Kidney epithelial cell (primary cell): ENCODE measurements at regions not wholly inside any gene's neighbourhood (a gene's known extent, or its start where the extent isn't known, plus 50 kb on each side); places are given as distances from the start of the nearest gene placed in this dataset.

ENCODE experiments used
- DNase-seq: peaks from one replicate; pipeline ENCODE4 v3.0.0-alpha.2; 2010; ENCODE audit warnings: low read depth
- H3K27me3 ChIP-seq: 2 replicates; pipeline ENCODE4 v1.6.0; 2011; ENCODE audit warnings: low read length; ENCODE audit not compliant: control insufficient read depth, insufficient read depth
- H3K36me3 ChIP-seq: 2 replicates; pipeline ENCODE4 v1.5.1; 2011; ENCODE audit warnings: low read length; ENCODE audit not compliant: control insufficient read depth, insufficient read depth
- H3K4me3 ChIP-seq: 2 replicates; pipeline ENCODE4 v1.5.1; 2011; ENCODE audit warnings: low read depth, mild to moderate bottlenecking, control low read depth, low read length
- TF ChIP-seq, protein P1 (sequence below): IDR thresholded peaks from 2 replicates; pipeline ENCODE4 v1.5.1; 2011; ENCODE audit warnings: mild to moderate bottlenecking, moderate library complexity, low read length, control low read depth, inconsistent platforms; ENCODE audit not compliant: insufficient read depth, poor library complexity, severe bottlenecking

DNA sequence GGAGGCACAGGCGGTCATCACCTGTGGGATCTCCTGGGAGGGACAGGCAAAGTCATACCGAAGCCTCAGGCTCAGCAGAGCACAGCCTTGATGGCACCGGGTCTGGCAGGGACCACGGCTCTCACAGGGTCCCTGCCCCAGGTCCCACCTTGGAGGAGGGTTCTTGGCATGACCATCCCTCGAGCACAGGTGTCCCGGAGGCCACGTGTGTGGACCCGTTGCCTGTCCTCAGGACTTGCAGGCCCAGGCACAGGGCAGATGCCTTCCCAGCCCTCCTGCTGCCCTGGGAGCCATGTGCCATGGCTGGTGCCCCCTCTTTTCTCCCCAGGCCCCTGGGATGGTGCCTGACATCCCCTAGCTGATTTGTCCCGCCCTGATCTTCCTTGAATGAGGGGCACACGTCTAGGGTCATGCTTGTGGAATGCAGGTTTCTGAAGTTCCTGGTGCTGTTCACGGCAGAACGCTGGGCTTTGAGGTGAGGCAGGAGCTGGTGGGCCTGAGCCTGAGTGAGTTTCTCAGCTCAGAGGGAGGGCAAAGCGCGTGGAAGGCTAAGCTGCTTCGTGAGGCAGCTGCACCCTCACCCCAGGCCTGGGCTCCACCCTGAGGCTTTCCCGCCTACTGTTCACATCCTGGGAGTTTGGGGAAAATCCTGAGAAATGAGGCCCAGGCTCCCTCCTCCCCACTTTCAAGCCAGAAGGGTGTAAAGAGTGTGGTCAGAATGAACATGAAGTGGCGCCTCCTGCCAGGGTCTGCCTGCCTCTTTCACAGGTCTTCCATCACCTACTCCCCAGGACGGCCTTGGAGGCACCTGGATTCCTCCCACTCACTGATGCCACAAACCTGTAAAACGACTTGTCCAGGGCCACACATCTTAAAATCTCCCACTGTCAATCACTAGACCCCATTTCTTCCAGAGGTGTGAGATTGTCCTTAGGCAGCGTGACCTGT lies 325.8 kb upstream of the B3GAT1 start:
- Histone ChIP-seq H3K27me3 (no peaks in the 10 kb centered on the region), H3K4me3 (no peak overlapping the region), H3K36me3 (no peaks in the 10 kb centered on the region)
- no peak for DNase-seq
- TF ChIP-seq, protein P1, sequence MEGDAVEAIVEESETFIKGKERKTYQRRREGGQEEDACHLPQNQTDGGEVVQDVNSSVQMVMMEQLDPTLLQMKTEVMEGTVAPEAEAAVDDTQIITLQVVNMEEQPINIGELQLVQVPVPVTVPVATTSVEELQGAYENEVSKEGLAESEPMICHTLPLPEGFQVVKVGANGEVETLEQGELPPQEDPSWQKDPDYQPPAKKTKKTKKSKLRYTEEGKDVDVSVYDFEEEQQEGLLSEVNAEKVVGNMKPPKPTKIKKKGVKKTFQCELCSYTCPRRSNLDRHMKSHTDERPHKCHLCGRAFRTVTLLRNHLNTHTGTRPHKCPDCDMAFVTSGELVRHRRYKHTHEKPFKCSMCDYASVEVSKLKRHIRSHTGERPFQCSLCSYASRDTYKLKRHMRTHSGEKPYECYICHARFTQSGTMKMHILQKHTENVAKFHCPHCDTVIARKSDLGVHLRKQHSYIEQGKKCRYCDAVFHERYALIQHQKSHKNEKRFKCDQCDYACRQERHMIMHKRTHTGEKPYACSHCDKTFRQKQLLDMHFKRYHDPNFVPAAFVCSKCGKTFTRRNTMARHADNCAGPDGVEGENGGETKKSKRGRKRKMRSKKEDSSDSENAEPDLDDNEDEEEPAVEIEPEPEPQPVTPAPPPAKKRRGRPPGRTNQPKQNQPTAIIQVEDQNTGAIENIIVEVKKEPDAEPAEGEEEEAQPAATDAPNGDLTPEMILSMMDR, result no peak

DNA sequence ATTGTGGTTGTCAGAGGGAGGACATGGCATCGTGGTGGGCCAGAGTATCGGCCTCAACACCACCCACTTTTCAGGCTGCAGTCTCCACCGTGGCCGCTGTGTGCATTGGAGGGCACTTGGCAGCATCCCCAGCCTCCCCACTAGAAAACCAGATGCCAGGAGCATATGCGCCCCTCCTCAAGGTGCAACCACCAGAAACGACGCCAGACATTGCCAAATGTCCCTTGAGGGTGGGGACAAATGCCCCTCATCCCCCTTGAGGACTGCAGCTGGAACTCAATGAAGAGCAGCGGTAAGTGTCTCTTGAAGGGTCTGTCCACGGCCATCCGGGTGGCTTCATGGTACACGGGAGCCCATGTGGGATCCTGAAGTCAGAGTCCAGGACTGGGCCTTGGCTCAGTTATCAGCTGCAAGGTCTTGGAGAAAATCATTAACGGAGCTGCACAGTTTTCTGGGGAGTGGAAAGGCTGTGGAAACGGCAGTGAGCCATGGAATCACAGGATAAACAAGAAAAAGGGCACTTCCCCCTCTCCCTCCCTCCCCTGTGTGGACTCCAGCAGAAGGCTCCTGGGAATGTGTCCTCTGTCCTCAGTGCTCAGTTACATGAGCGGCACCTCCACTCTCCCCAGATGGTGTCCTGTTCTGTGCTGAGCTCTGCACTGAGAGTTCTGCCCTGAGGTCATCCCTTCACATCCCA lies 324.4 kb upstream of the B3GAT1 start:
- Histone ChIP-seq H3K27me3 (no peaks in the 10 kb centered on the region), H3K36me3 (no peaks in the 10 kb centered on the region), H3K4me3 (no peak overlapping the region)
- TF ChIP-seq, protein P1, result no peak
- no peak for DNase-seq

DNA sequence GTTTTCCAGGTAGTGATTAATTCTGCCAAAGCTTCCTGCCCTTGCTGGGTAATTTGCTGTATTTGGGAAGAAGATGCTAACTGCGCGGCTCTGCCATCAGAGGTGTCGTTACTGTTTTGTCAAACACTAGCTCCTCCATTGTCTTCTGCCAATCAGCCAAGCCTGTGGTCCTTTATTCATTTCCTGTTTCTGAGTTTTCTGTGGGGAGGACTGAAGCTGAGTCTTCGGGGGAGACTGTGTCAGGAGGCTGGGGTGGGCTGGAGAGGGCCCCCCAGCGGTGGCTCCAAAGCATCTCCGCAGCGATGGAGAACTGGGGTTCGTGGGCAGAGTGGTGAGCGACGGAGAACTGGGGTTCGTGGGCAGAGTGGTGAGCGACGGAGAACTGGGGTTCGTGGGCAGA lies 322.9 kb upstream of the B3GAT1 start:
- no peak for DNase-seq
- no peaks in the 10 kb centered on the region for H3K27me3 ChIP-seq
- no peaks in the 10 kb centered on the region for H3K36me3 ChIP-seq
- TF ChIP-seq, protein P1, result no peak
- H3K4me3 ChIP-seq, result no peak overlapping the region

DNA sequence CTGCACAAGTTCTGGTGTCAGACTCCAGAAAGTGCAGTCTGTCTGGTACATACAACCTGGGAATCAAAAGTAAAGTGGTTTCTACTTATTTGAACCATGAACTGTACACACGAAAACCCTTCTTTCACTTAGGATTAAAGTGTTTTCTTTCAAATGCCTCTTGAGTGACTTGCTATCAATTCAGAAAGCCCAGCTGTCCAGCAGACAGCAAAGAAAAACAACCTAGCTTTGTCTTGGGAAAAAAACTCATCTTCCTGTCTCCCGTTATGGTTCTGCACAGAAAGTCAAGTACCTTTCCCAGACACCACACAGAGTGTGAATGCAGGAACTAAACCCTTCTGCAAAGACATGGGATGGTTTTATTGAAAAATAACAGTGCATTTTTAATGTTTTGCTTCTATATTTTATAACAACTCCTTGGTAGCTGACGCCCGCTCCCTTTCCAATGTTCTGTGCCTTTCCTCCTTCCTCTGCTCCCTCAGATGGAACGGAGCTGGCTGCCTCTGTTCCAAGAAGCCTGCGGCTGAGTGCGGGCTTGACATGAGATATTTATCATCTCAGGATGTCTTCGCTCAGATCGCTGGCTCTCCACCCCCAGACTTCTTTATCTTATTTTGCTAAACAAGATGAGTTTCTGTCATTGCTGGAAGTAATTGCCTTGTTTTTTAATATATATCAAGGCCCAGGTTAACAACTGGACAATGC lies 322.3 kb upstream of the B3GAT1 start:
- Histone ChIP-seq H3K27me3 (no peaks in the 10 kb centered on the region), H3K4me3 (no peak overlapping the region), H3K36me3 (no peaks in the 10 kb centered on the region)
- TF ChIP-seq, protein P1, result no peak
- no peak for DNase-seq

DNA sequence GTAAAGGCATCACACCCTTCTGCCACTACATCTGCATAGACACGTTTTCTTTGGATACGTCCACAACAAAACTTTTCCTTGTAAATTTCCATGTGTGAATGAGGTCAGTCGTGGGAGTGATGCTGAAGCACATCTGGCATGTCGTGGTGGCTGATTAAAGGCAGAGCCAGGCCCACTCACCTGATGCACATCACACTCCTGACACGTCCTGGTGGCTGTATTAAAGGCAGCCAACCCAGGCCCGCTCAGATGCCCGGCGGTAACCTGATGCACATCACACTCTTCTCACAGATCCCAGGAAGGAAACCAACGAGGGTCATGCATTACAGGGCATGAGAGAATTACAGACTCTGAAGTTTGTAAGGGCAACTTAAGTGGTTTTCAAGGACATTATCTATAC lies 321.6 kb upstream of the B3GAT1 start:
- Histone ChIP-seq H3K36me3 (no peaks in the 10 kb centered on the region), H3K27me3 (no peaks in the 10 kb centered on the region), H3K4me3 (no peak overlapping the region)
- TF ChIP-seq, protein P1, result no peak
- no peak for DNase-seq
